H1 (cell line): ENCODE measurements at regions not wholly inside any gene's neighbourhood (a gene's known extent, or its start where the extent isn't known, plus 50 kb on each side); places are given as distances from the start of the nearest gene placed in this dataset.

ENCODE experiments used
- CTCF ChIA-PET: fragments of 300-600 bp; sonication (Branson Sonifier 250); formaldehyde crosslinking; loops from one replicate; lab custom pipeline; 2021; ENCODE audit not compliant: partially characterized antibody; lab: Charles Lee
- POLR2A ChIA-PET: fragments of 300-600 bp; sonication (Branson Sonifier 250); formaldehyde crosslinking; loops from one replicate; lab custom pipeline; 2021; ENCODE audit warnings: inconsistent platforms; ENCODE audit not compliant: partially characterized antibody; lab: Charles Lee
- DNase-seq, 2 experiments: peaks; one replicate each; pipeline versions ENCODE4 v3.0.0 to v3.0.0-alpha.2; 2010 to 2022; ENCODE audit warnings: low spot score in 2 of 2, low read depth in 1 of 2, mixed read lengths in 1 of 2
- FAIRE-seq: peaks from 2 replicates; lab custom pipeline; 2011; peaks lifted over from hg19 to GRCh38; lab: Jason Lieb, UNC
- H2AFZ ChIP-seq: 2 replicates; pipeline ENCODE4 v1.8.1; 2012; ENCODE audit warnings: low read length, inconsistent platforms
- H2AK5ac ChIP-seq: 2 replicates; pipeline ENCODE4 v1.6.1; 2013; ENCODE audit warnings: low read depth, low read length
- H2BK120ac ChIP-seq: replicated peaks from 2 replicates; pipeline ENCODE3; 2013; ENCODE audit warnings: low read depth, low read length, inconsistent platforms
- H2BK12ac ChIP-seq: 2 replicates; pipeline ENCODE4 v1.6.1; 2013; ENCODE audit warnings: low read depth, low read length
- H2BK15ac ChIP-seq: 2 replicates; pipeline ENCODE4 v1.6.1; 2013; ENCODE audit warnings: low read length
- H2BK20ac ChIP-seq: 2 replicates; pipeline ENCODE4 v1.6.1; 2013; ENCODE audit warnings: low read length
- H2BK5ac ChIP-seq: 2 replicates; pipeline ENCODE4 v1.6.1; 2013; ENCODE audit warnings: low read depth, low read length
- H3K14ac ChIP-seq: 2 replicates; pipeline ENCODE4 v1.6.1; 2013; ENCODE audit warnings: inconsistent platforms; ENCODE audit not compliant: insufficient read length
- H3K18ac ChIP-seq: 2 replicates; pipeline ENCODE4 v1.6.1; 2013; ENCODE audit warnings: low read length; ENCODE audit errors: extremely low read depth
- H3K23ac ChIP-seq: 2 replicates; pipeline ENCODE4 v1.6.1; 2013; ENCODE audit warnings: inconsistent platforms; ENCODE audit not compliant: insufficient read length
- H3K23me2 ChIP-seq: 2 replicates; pipeline ENCODE4 v1.6.1; 2013; ENCODE audit warnings: low read depth, low read length
- H3K27ac ChIP-seq: 2 replicates; pipeline ENCODE4 v1.6.1; 2011; ENCODE audit warnings: low read depth, low read length, inconsistent platforms
- H3K27me3 ChIP-seq, 4 experiments: replicated peaks in 1 of 4; 1 replicate in 1 of 4; 2 replicates in 3 of 4; pipeline versions ENCODE4 v1.6.1 to v1.8.1; 2011 to 2013; ENCODE audit warnings: low read length in 3 of 4, mild to moderate bottlenecking in 3 of 4, inconsistent platforms in 2 of 4, mixed read lengths in 2 of 4, moderate library complexity in 1 of 4; ENCODE audit not compliant: control insufficient read depth in 3 of 4, insufficient read depth in 3 of 4; ENCODE audit errors: extremely low read depth in 1 of 4
- H3K36me3 ChIP-seq, 4 experiments: 2 replicates each; pipeline versions ENCODE4 v1.6.1 to v1.8.1; 2011 to 2013; ENCODE audit warnings: mild to moderate bottlenecking in 4 of 4, low read length in 3 of 4, moderate library complexity in 2 of 4, control low read depth in 1 of 4, inconsistent platforms in 1 of 4; ENCODE audit not compliant: insufficient read depth in 4 of 4, control insufficient read depth in 2 of 4
- H3K4ac ChIP-seq: replicated peaks from 2 replicates; pipeline ENCODE3; 2013; ENCODE audit warnings: low read length, low read depth, mixed read lengths, inconsistent platforms; ENCODE audit not compliant: insufficient read length
- H3K4me1 ChIP-seq, 4 experiments: replicated peaks in 1 of 4; 1 replicate in 1 of 4; 2 replicates in 3 of 4; pipeline versions ENCODE4 v1.6.1 to v1.8.1; 2011 to 2013; ENCODE audit warnings: low read length in 3 of 4, inconsistent platforms in 2 of 4, mixed read lengths in 1 of 4; ENCODE audit not compliant: insufficient read depth in 4 of 4, control insufficient read depth in 3 of 4
- H3K4me2 ChIP-seq, 2 experiments: 2 replicates each; pipeline versions ENCODE4 v1.6.1 to v1.8.1; 2011 to 2013; ENCODE audit warnings: low read depth in 2 of 2, low read length in 2 of 2, control low read depth in 1 of 2, inconsistent platforms in 1 of 2, mild to moderate bottlenecking in 1 of 2; ENCODE audit not compliant: insufficient read depth in 1 of 2
- H3K4me3 ChIP-seq, 4 experiments: fragments of 200-600, 300-600 bp in 1 of 4; sonication (generic), shearing (Covaris generic), sonication (Bioruptor Twin) in 1 of 4; 2 replicates each; pipeline versions ENCODE4 v1.5.1 to v1.8.1; 2011 to 2016; ENCODE audit warnings: low read length in 4 of 4, low read depth in 3 of 4, control low read depth in 2 of 4, inconsistent platforms in 2 of 4, mild to moderate bottlenecking in 2 of 4, mixed read lengths in 1 of 4, moderate library complexity in 1 of 4; ENCODE audit not compliant: insufficient read depth in 2 of 4; ENCODE audit errors: extremely low read depth in 1 of 4
- H3K56ac ChIP-seq: replicated peaks from 2 replicates; pipeline ENCODE3; 2013; ENCODE audit warnings: low read depth, mild to moderate bottlenecking, mixed read lengths, low read length, inconsistent platforms; ENCODE audit not compliant: insufficient read length
- H3K79me1 ChIP-seq: 2 replicates; pipeline ENCODE4 v1.6.1; 2013; ENCODE audit warnings: low read depth, low read length, control low read depth
- H3K79me2 ChIP-seq, 2 experiments: 2 replicates each; pipeline versions ENCODE4 v1.6.1 to v1.8.1; 2012 to 2013; ENCODE audit warnings: low read length in 2 of 2, mild to moderate bottlenecking in 2 of 2, inconsistent platforms in 1 of 2; ENCODE audit not compliant: insufficient read depth in 2 of 2, control insufficient read depth in 1 of 2
- H3K9ac ChIP-seq, 4 experiments: replicated peaks in 1 of 4; 1 replicate in 1 of 4; 2 replicates in 3 of 4; pipeline versions ENCODE4 v1.6.1 to v1.8.1; 2011 to 2013; ENCODE audit warnings: low read depth in 3 of 4, low read length in 3 of 4, control low read depth in 2 of 4, mild to moderate bottlenecking in 2 of 4, moderate library complexity in 2 of 4, inconsistent platforms in 1 of 4; ENCODE audit errors: extremely low read depth in 1 of 4
- H3K9me3 ChIP-seq, 2 experiments: 2 replicates each; pipeline versions ENCODE4 v1.6.1 to v1.8.1; 2012 to 2013; ENCODE audit warnings: mild to moderate bottlenecking in 2 of 2, moderate library complexity in 2 of 2, control low read depth in 1 of 2, inconsistent platforms in 1 of 2, low read depth in 1 of 2, low read length in 1 of 2, mixed read lengths in 1 of 2; ENCODE audit not compliant: insufficient read depth in 2 of 2
- H4K20me1 ChIP-seq, 2 experiments: replicated peaks in 1 of 2; 2 replicates each; pipeline versions ENCODE3 to v1.8.1; 2011 to 2013; ENCODE audit warnings: inconsistent platforms in 2 of 2, low read length in 2 of 2, mild to moderate bottlenecking in 1 of 2; ENCODE audit not compliant: insufficient read depth in 2 of 2, control insufficient read depth in 1 of 2
- H4K5ac ChIP-seq: 2 replicates; pipeline ENCODE4 v1.6.1; 2013; ENCODE audit warnings: low read length, low read depth, mixed read lengths, inconsistent platforms; ENCODE audit not compliant: insufficient read length
- H4K8ac ChIP-seq: 2 replicates; pipeline ENCODE4 v1.8.0; 2013; ENCODE audit warnings: mild to moderate bottlenecking, moderate library complexity, low read length, inconsistent platforms; ENCODE audit not compliant: insufficient read depth; ENCODE audit errors: extremely low read depth
- H4K91ac ChIP-seq: replicated peaks from 2 replicates; pipeline ENCODE3; 2013; ENCODE audit warnings: low read length, mixed read lengths, inconsistent platforms; ENCODE audit not compliant: insufficient read length
- USF2 ChIP-seq: IDR thresholded peaks from 2 replicates; pipeline ENCODE4 v1.6.1; 2011; ENCODE audit warnings: low read length, improper control_type of control experiment
- WGBS, 2 experiments: shearing (Covaris generic) in 1 of 2; methylation state at CpG; one replicate each; pipeline versions ENCODE4 v1.1.6 to v1.1.7; 2013 to 2015; ENCODE audit warnings: low lambda C conversion rate in 2 of 2, mixed read lengths in 2 of 2, inconsistent platforms in 1 of 2, low coverage in 1 of 2, missing lambda C conversion rate in 1 of 2; ENCODE audit not compliant: insufficient replicate concordance in 2 of 2, insufficient coverage in 1 of 2, insufficient read length in 1 of 2; ENCODE audit errors: extremely low coverage in 1 of 2, missing lambda C conversion rate in 1 of 2; 5-methylcytosine and 5-hydroxymethylcytosine counted together
- TF ChIP-seq, protein P1 (sequence below): IDR thresholded peaks from 2 replicates; pipeline ENCODE4 v1.6.1; 2011; ENCODE audit warnings: low read depth, mild to moderate bottlenecking, low read length; ENCODE audit not compliant: insufficient read depth

GRCh38 chr4:158461336-158461735 lies 60.3 kb upstream of the RXFP1 start:
- Histone ChIP-seq H3K4ac (no peak overlapping the region), H3K4me2 (no peak overlapping the region), H3K79me2 (no peaks in the 10 kb centered on the region), H2BK20ac (no peak overlapping the region), H3K36me3 (no peaks in the 10 kb centered on the region), H3K9me3 (no peaks in the 10 kb centered on the region), H3K23ac (no peak overlapping the region), H2BK5ac (no peak overlapping the region), H4K8ac (no peak overlapping the region), H3K18ac (no peak overlapping the region), H2BK12ac (no peak overlapping the region), H3K56ac (no peak overlapping the region), H4K5ac (no peak overlapping the region), H3K27me3 (no peaks in the 10 kb centered on the region), H3K27ac (no peak overlapping the region), H3K14ac (no peak overlapping the region), H2AFZ (no peak overlapping the region), H3K9ac (no peak overlapping the region), H2AK5ac (no peak overlapping the region), H2BK15ac (no peak overlapping the region), H3K23me2 (no peaks in the 10 kb centered on the region), H3K4me3 (no peak overlapping the region), H2BK120ac (no peak overlapping the region), H3K4me1 (no peaks in the 10 kb centered on the region), H4K91ac (no peak overlapping the region), H3K79me1 (no peaks in the 10 kb centered on the region), H4K20me1 (no peaks in the 10 kb centered on the region)
- ChIA-PET CTCF (interaction anchor here (0.6 to 2.2 kb wide), 4 partner anchors 23 to 1887 kb away, joined by 3 to 6 read pairs (median 3); no protein-coding TSS in a partner anchor), POLR2A (no interaction called here)
- FAIRE-seq (no peak), DNase-seq (no peak)
- no peak for TF ChIP-seq USF2
- TF ChIP-seq, protein P1, sequence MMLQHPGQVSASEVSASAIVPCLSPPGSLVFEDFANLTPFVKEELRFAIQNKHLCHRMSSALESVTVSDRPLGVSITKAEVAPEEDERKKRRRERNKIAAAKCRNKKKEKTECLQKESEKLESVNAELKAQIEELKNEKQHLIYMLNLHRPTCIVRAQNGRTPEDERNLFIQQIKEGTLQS: no peak
- WGBS, 2 experiments: 94% methylated on average over 2 of the region's 2 CpGs; no CpG with 5 or more reads in 1 of the 2 experiments
